T-cell (primary cell): ENCODE measurements at regions not wholly inside any gene's neighbourhood (a gene's known extent, or its start where the extent isn't known, plus 50 kb on each side); places are given as distances from the start of the nearest gene placed in this dataset.

Source experiments
- ATAC-seq, 4 experiments: fragments of 200-7000 bp in 3 of 4; fragments of 150-1000 bp in 1 of 4; cut with Tn5 transposase; replicated peaks in 1 of 4; 1 replicate in 3 of 4; 2 replicates in 1 of 4; pipeline ENCODE4 v1.10.0; 2021; ENCODE audit warnings: moderate library complexity in 3 of 4, mild to moderate bottlenecking in 2 of 4, moderate number of reproducible peaks in 1 of 4
- CTCF ChIA-PET, 2 donors: fragments of 300-600 bp; sonication (Branson Sonifier 250); formaldehyde crosslinking; loops; one replicate each; lab custom pipeline; 2022; ENCODE audit warnings: antibody characterized with exemption in 2 of 2; lab: Charles Lee
- POLR2A ChIA-PET, 2 donors: fragments of 300-600 bp; sonication (Branson Sonifier 250); formaldehyde crosslinking; loops; one replicate each; lab custom pipeline; 2022; ENCODE audit warnings: antibody characterized with exemption in 2 of 2; lab: Charles Lee
- DNase-seq, 35 experiments: peaks; one replicate each; pipeline versions ENCODE4 v3.0.0 to v3.0.0-alpha.2; 2013 to 2023
- H3K27ac ChIP-seq: one replicate; pipeline ENCODE4 v1.5.1; 2013; ENCODE audit warnings: low read length
- H3K27me3 ChIP-seq, 2 experiments: replicated peaks in 1 of 2; 1 replicate in 1 of 2; 2 replicates in 1 of 2; pipeline versions ENCODE4 v1.6.1 to v1.7.0; 2013; ENCODE audit warnings: low read length in 1 of 2, mixed read lengths in 1 of 2; ENCODE audit not compliant: control insufficient read depth in 2 of 2, insufficient read depth in 2 of 2; ENCODE audit errors: extremely low read depth in 1 of 2
- H3K36me3 ChIP-seq, 2 donors: 1 replicate in 1 of 2; 2 replicates in 1 of 2; pipeline versions ENCODE4 v1.6.1 to v1.7.0; 2013; ENCODE audit warnings: low read length in 1 of 2; ENCODE audit not compliant: control insufficient read depth in 2 of 2, insufficient read depth in 1 of 2; ENCODE audit errors: extremely low read depth in 1 of 2
- H3K4me1 ChIP-seq, 2 experiments: 1 replicate in 1 of 2; 2 replicates in 1 of 2; pipeline versions ENCODE4 v1.6.1 to v1.7.0; 2013; ENCODE audit warnings: low read length in 2 of 2, mixed read lengths in 1 of 2; ENCODE audit not compliant: insufficient read depth in 2 of 2, control insufficient read depth in 1 of 2; ENCODE audit errors: extremely low read depth in 1 of 2
- H3K4me3 ChIP-seq, 2 donors: 1 replicate in 1 of 2; 2 replicates in 1 of 2; pipeline versions ENCODE4 v1.5.1 to v1.7.0; 2013; ENCODE audit warnings: mild to moderate bottlenecking in 2 of 2, low read length in 1 of 2, moderate library complexity in 1 of 2; ENCODE audit not compliant: control insufficient read depth in 1 of 2; ENCODE audit errors: extremely low read depth in 1 of 2
- H3K9me3 ChIP-seq: 2 replicates; pipeline ENCODE4 v1.7.0; 2013
- H3K27ac Mint-ChIP-seq, 2 donors: one replicate each; pipeline ENCODE4 v1.8.0; 2020 to 2021; ENCODE audit warnings: mild to moderate bottlenecking in 2 of 2, mixed read lengths in 2 of 2
- H3K27me3 Mint-ChIP-seq, 2 donors: one replicate each; pipeline ENCODE4 v1.8.0; 2021 to 2022; ENCODE audit warnings: mixed read lengths in 2 of 2
- H3K36me3 Mint-ChIP-seq: one replicate; pipeline ENCODE4 v1.8.0; 2021; ENCODE audit warnings: mixed read lengths
- H3K4me1 Mint-ChIP-seq, 3 donors: one replicate each; pipeline ENCODE4 v1.8.0; 2020 to 2022; ENCODE audit warnings: mixed read lengths in 3 of 3, mild to moderate bottlenecking in 1 of 3
- H3K4me3 Mint-ChIP-seq, 3 donors: one replicate each; pipeline ENCODE4 v1.8.0; 2020 to 2022; ENCODE audit warnings: mild to moderate bottlenecking in 3 of 3, mixed read lengths in 3 of 3, moderate library complexity in 3 of 3
- H3K9me3 Mint-ChIP-seq, 3 donors: one replicate each; pipeline ENCODE4 v1.8.0; 2020 to 2022; ENCODE audit warnings: mixed read lengths in 3 of 3
- WGBS: methylation state at CpG from one replicate; pipeline ENCODE4 v1.1.5; 2013; ENCODE audit warnings: missing lambda C conversion rate; ENCODE audit not compliant: insufficient coverage; 5-methylcytosine and 5-hydroxymethylcytosine counted together

- Histone ChIP-seq H3K27ac (no peak overlapping the region), H3K36me3 (no peaks in the 10 kb centered on the region), H3K27me3 (no peaks in the 10 kb centered on the region), H3K4me1 (no peaks in the 10 kb centered on the region), H3K4me3 (no peak overlapping the region), H3K9me3 (no peaks in the 10 kb centered on the region)
- DNase-seq (no peak), ATAC-seq (no peak)
- H3K36me3 Mint-ChIP-seq, result no peaks in the 10 kb centered on the region
- POLR2A ChIA-PET, result no interaction called here
- H3K4me3 Mint-ChIP-seq, result no peak overlapping the region
- no peaks in the 10 kb centered on the region for H3K4me1 Mint-ChIP-seq
- no peaks in the 10 kb centered on the region for H3K27me3 Mint-ChIP-seq
- CTCF ChIA-PET, result no interaction called here
- H3K9me3 Mint-ChIP-seq, result no peaks in the 10 kb centered on the region
- H3K27ac Mint-ChIP-seq, result no peak overlapping the region
Observed at GRCh38 chr18:14905350-14905749, 157.4 kb downstream of the ANKRD30B start.

GRCh38 chr18:14905979-14906378, 158.0 kb downstream of the ANKRD30B start:
- Mint-ChIP-seq H3K36me3 (no peaks in the 10 kb centered on the region), H3K4me3 (no peak overlapping the region), H3K27ac (no peak overlapping the region), H3K27me3 (no peaks in the 10 kb centered on the region), H3K4me1 (no peaks in the 10 kb centered on the region), H3K9me3 (no peaks in the 10 kb centered on the region)
- Histone ChIP-seq H3K4me3 (no peak overlapping the region), H3K27me3 (no peaks in the 10 kb centered on the region), H3K36me3 (no peaks in the 10 kb centered on the region), H3K4me1 (no peaks in the 10 kb centered on the region), H3K27ac (no peak overlapping the region), H3K9me3 (no peaks in the 10 kb centered on the region)
- ChIA-PET CTCF (no interaction called here), POLR2A (no interaction called here)
- no CpG with 5 or more reads among the region's 1 CpG for WGBS
- ATAC-seq (no peak), DNase-seq (no peak)

- Mint-ChIP-seq H3K27me3 (no peaks in the 10 kb centered on the region), H3K27ac (no peak overlapping the region), H3K4me1 (no peaks in the 10 kb centered on the region), H3K9me3 (no peaks in the 10 kb centered on the region), H3K36me3 (no peaks in the 10 kb centered on the region), H3K4me3 (no peak overlapping the region)
- ATAC-seq (no peak), DNase-seq (no peak)
- Histone ChIP-seq H3K27me3 (no peaks in the 10 kb centered on the region), H3K9me3 (no peaks in the 10 kb centered on the region), H3K36me3 (no peaks in the 10 kb centered on the region), H3K4me3 (no peak overlapping the region), H3K27ac (no peak overlapping the region), H3K4me1 (no peaks in the 10 kb centered on the region)
- POLR2A ChIA-PET, result no interaction called here
- CTCF ChIA-PET, result no interaction called here
- WGBS, result 77% methylated on average over 9 of the region's 9 CpGs
Observed at GRCh38 chr18:14907420-14907819, 159.4 kb downstream of the ANKRD30B start.

- Mint-ChIP-seq H3K9me3 (no peaks in the 10 kb centered on the region), H3K27me3 (no peaks in the 10 kb centered on the region), H3K4me1 (no peaks in the 10 kb centered on the region), H3K4me3 (no peak overlapping the region), H3K27ac (no peak overlapping the region), H3K36me3 (no peaks in the 10 kb centered on the region)
- H3K4me1 ChIP-seq, result no peaks in the 10 kb centered on the region
- no peaks in the 10 kb centered on the region for H3K9me3 ChIP-seq
- H3K36me3 ChIP-seq, result no peaks in the 10 kb centered on the region
- no peak overlapping the region for H3K4me3 ChIP-seq
- DNase-seq (no peak), ATAC-seq (no peak)
- no peak overlapping the region for H3K27ac ChIP-seq
- H3K27me3 ChIP-seq, result no peaks in the 10 kb centered on the region
- CTCF ChIA-PET, result no interaction called here
- POLR2A ChIA-PET, result no interaction called here
- WGBS, result 68% methylated on average over 2 of the region's 5 CpGs
Observed at GRCh38 chr18:14908541-14908940, 160.6 kb downstream of the ANKRD30B start.

- H3K36me3 Mint-ChIP-seq, result no peaks in the 10 kb centered on the region
- Histone ChIP-seq H3K4me1 (no peaks in the 10 kb centered on the region), H3K9me3 (peaks cover 2% of the 10 kb centered on the region), H3K27me3 (no peaks in the 10 kb centered on the region), H3K27ac (no peak overlapping the region), H3K36me3 (no peaks in the 10 kb centered on the region), H3K4me3 (no peak overlapping the region)
- ChIA-PET POLR2A (no interaction called here), CTCF (no interaction called here)
- H3K4me3 Mint-ChIP-seq, result no peak overlapping the region
- H3K27me3 Mint-ChIP-seq, result no peaks in the 10 kb centered on the region
- no peaks in the 10 kb centered on the region for H3K4me1 Mint-ChIP-seq
- H3K9me3 Mint-ChIP-seq, result no peaks in the 10 kb centered on the region
- no peak overlapping the region for H3K27ac Mint-ChIP-seq
- DNase-seq (no peak), ATAC-seq (no peak)
- no CpG with 5 or more reads among the region's 1 CpG for WGBS
Observed at GRCh38 chr18:14912967-14913366, 165.0 kb downstream of the ANKRD30B start.

- no peaks in the 10 kb centered on the region for H3K4me1 ChIP-seq
- Mint-ChIP-seq H3K4me1 (no peaks in the 10 kb centered on the region), H3K36me3 (no peaks in the 10 kb centered on the region), H3K27ac (no peak overlapping the region), H3K9me3 (no peaks in the 10 kb centered on the region), H3K4me3 (no peak overlapping the region), H3K27me3 (no peaks in the 10 kb centered on the region)
- no peak for ATAC-seq
- H3K36me3 ChIP-seq, result no peaks in the 10 kb centered on the region
- no peak overlapping the region for H3K27ac ChIP-seq
- H3K9me3 ChIP-seq, result peaks cover 2% of the 10 kb centered on the region
- H3K27me3 ChIP-seq, result no peaks in the 10 kb centered on the region
- POLR2A ChIA-PET, result no interaction called here
- DNase-seq, result no peak
- no peak overlapping the region for H3K4me3 ChIP-seq
- CTCF ChIA-PET, result no interaction called here
Observed at GRCh38 chr18:14914121-14914520, 166.1 kb downstream of the ANKRD30B start.

GRCh38 chr18:14914771-14915170, 166.8 kb downstream of the ANKRD30B start:
- Mint-ChIP-seq H3K27me3 (no peaks in the 10 kb centered on the region), H3K4me1 (no peaks in the 10 kb centered on the region), H3K9me3 (no peaks in the 10 kb centered on the region), H3K27ac (no peak overlapping the region), H3K36me3 (no peaks in the 10 kb centered on the region), H3K4me3 (no peak overlapping the region)
- ChIA-PET CTCF (no interaction called here), POLR2A (no interaction called here)
- no peak overlapping the region for H3K4me3 ChIP-seq
- WGBS, result 91% methylated on average over 2 of the region's 3 CpGs
- no peak overlapping the region for H3K27ac ChIP-seq
- H3K27me3 ChIP-seq, result no peaks in the 10 kb centered on the region
- no peaks in the 10 kb centered on the region for H3K4me1 ChIP-seq
- H3K36me3 ChIP-seq, result no peaks in the 10 kb centered on the region
- H3K9me3 ChIP-seq, result peaks cover 2% of the 10 kb centered on the region
- ATAC-seq, result no peak
- DNase-seq, result no peak
